GM12878 (cell line): ENCODE measurements at regions not wholly inside any gene's neighbourhood (a gene's known extent, or its start where the extent isn't known, plus 50 kb on each side); places are given as distances from the start of the nearest gene placed in this dataset.

ENCODE experiments used
- ATAC-seq: fragments of 200-7000 bp; cut with Tn5 transposase; 3 replicates; pipeline ENCODE4 v1.9.1; 2020; ENCODE audit warnings: mild to moderate bottlenecking, moderate library complexity
- BruUV-seq: library from RNA; stranded (reverse); fragments of 400-500 nt; replicated peaks from 2 replicates; lab custom pipeline; 2021; lab: Mats Ljungman, UMichigan
- CTCF ChIA-PET: fragments of 300-600 bp; sonication (Branson Sonifier 250); formaldehyde crosslinking; extraction: SDS; loops from one replicate; lab custom pipeline; 2021; ENCODE audit warnings: inconsistent platforms; lab: Yijun Ruan, JAX
- POLR2A ChIA-PET: fragments of 350-600 bp; formaldehyde crosslinking; extraction: SDS; loops from one replicate; lab custom pipeline; 2021; ENCODE audit warnings: inconsistent platforms; lab: Charles Lee
- RAD21 ChIA-PET: fragments of 300-600 bp; sonication (Branson Sonifier 250); formaldehyde crosslinking; loops from one replicate; lab custom pipeline; 2023; ENCODE audit warnings: antibody characterized with exemption; ENCODE audit not compliant: unreplicated experiment; lab: Charles Lee
- SMC1A ChIA-PET: fragments of 300-600 bp; sonication (Branson Sonifier 250); formaldehyde crosslinking; loops from one replicate; lab custom pipeline; 2023; ENCODE audit not compliant: unreplicated experiment, uncharacterized antibody; lab: Charles Lee
- DNase-seq: peaks from one replicate; pipeline ENCODE4 v3.0.0-alpha.2; 2011; ENCODE audit warnings: low read depth, low spot score
- FAIRE-seq: peaks from 3 replicates; lab custom pipeline; 2011; peaks lifted over from hg19 to GRCh38; lab: Jason Lieb, UNC
- H2AFZ ChIP-seq: 2 replicates; pipeline ENCODE4 v1.6.0; 2011; ENCODE audit warnings: low read depth, low read length, control low read depth; ENCODE audit not compliant: control insufficient read depth
- H3K27ac ChIP-seq: 2 replicates; pipeline ENCODE4 v1.5.1; 2011; ENCODE audit warnings: control low read depth; ENCODE audit not compliant: control insufficient read depth, insufficient read depth
- H3K27me3 ChIP-seq, 2 experiments: replicated peaks in 1 of 2; 2 replicates each; pipeline versions ENCODE4 v1.6.0 to v1.6.1; 2011; ENCODE audit warnings: low read length in 1 of 2; ENCODE audit not compliant: control insufficient read depth in 2 of 2, insufficient read depth in 2 of 2
- H3K36me3 ChIP-seq, 2 experiments: 2 replicates each; pipeline ENCODE4 v1.5.1; 2011; ENCODE audit warnings: low read length in 1 of 2; ENCODE audit not compliant: control insufficient read depth in 2 of 2, insufficient read depth in 2 of 2
- H3K4me1 ChIP-seq: 2 replicates; pipeline ENCODE4 v1.6.1; 2011; ENCODE audit warnings: mild to moderate bottlenecking, low read length, moderate library complexity, mixed read lengths; ENCODE audit not compliant: control insufficient read depth, insufficient read depth
- H3K4me2 ChIP-seq: 2 replicates; pipeline ENCODE4 v1.6.0; 2011; ENCODE audit warnings: control low read depth; ENCODE audit not compliant: control insufficient read depth, insufficient read depth
- H3K4me3 ChIP-seq: fragments of 200-600 bp; sonication (generic); 2 replicates; pipeline ENCODE4 v1.5.1; 2016
- H3K79me2 ChIP-seq: 2 replicates; pipeline ENCODE4 v1.6.0; 2011; ENCODE audit warnings: low read length; ENCODE audit not compliant: control insufficient read depth, insufficient read depth
- H3K9ac ChIP-seq: 2 replicates; pipeline ENCODE4 v1.8.0; 2011; ENCODE audit warnings: low read length, control low read depth, mixed read lengths; ENCODE audit not compliant: control insufficient read depth, insufficient read depth
- H3K9me3 ChIP-seq: replicated peaks from 3 replicates; pipeline ENCODE4 v1.5.1; 2011; ENCODE audit warnings: mild to moderate bottlenecking, low read length; ENCODE audit not compliant: control insufficient read depth, insufficient read depth
- H4K20me1 ChIP-seq: 2 replicates; pipeline ENCODE4 v1.6.0; 2011; ENCODE audit not compliant: control insufficient read depth, insufficient read depth
- BHLHE40 ChIP-seq, 2 experiments: fragments of 450-650 bp in 1 of 2; IDR thresholded peaks; 2 replicates each; pipeline ENCODE4 v1.6.1; 2011 to 2017; ENCODE audit warnings: low read depth in 2 of 2, borderline replicate concordance in 1 of 2, improper control_type of control experiment in 1 of 2, low read length in 1 of 2, mild to moderate bottlenecking in 1 of 2
- CBFB ChIP-seq: IDR thresholded peaks from 2 replicates; pipeline ENCODE4 v1.6.1; 2016; ENCODE audit warnings: antibody characterized with exemption, low read depth
- DPF2 ChIP-seq: fragments of 450-650 bp; IDR thresholded peaks from 2 replicates; pipeline ENCODE4 v1.6.1; 2017; ENCODE audit warnings: mild to moderate bottlenecking
- GABPA ChIP-seq: IDR thresholded peaks from 2 replicates; pipeline ENCODE4 v1.6.1; 2014; ENCODE audit warnings: antibody characterized with exemption, low read depth, mild to moderate bottlenecking, inconsistent platforms
- MAX ChIP-seq: IDR thresholded peaks from 2 replicates; pipeline ENCODE4 v1.6.1; 2012; ENCODE audit warnings: low read depth, low read length, improper control_type of control experiment
- NR2C2 ChIP-seq: IDR thresholded peaks from 2 replicates; pipeline ENCODE4 v1.6.1; 2011; ENCODE audit warnings: borderline replicate concordance, low read depth; ENCODE audit not compliant: control insufficient read depth, insufficient read length
- WRNIP1 ChIP-seq: IDR thresholded peaks from 2 replicates; pipeline ENCODE4 v1.6.1; 2011; ENCODE audit warnings: low read depth, low read length, improper control_type of control experiment, borderline replicate concordance
- WGBS: methylation state at CpG from one replicate; pipeline ENCODE4 v1.1.6; 2016; ENCODE audit warnings: low lambda C conversion rate; ENCODE audit not compliant: insufficient replicate concordance, insufficient coverage; ENCODE audit errors: missing lambda C conversion rate; 5-methylcytosine and 5-hydroxymethylcytosine counted together
- in situ Hi-C: fragments of 300-500 bp; cut with MboI; formaldehyde crosslinking; loops from 9 replicates; pipeline ENCODE4 v1.14.3; 2018; ENCODE audit warnings: mixed read lengths
- intact Hi-C: fragments of 100-400 bp; cut with micrococcal nuclease; formaldehyde crosslinking; loops from one replicate; pipeline ENCODE4 v1.14.2; 2022; ENCODE audit not compliant: unreplicated experiment
- TF ChIP-seq, protein P1 (sequence below): fragments of 450-650 bp; IDR thresholded peaks from 2 replicates; pipeline ENCODE4 v1.6.1; 2014; ENCODE audit warnings: mild to moderate bottlenecking

- Histone ChIP-seq H3K4me2 (no peak overlapping the region), H3K4me3 (no peak overlapping the region), H3K9me3 (no peaks in the 10 kb centered on the region), H3K27me3 (no peaks in the 10 kb centered on the region), H3K79me2 (no peaks in the 10 kb centered on the region), H3K4me1 (no peaks in the 10 kb centered on the region), H3K36me3 (no peaks in the 10 kb centered on the region), H2AFZ (no peak overlapping the region), H4K20me1 (no peaks in the 10 kb centered on the region), H3K9ac (no peak overlapping the region), H3K27ac (no peak overlapping the region)
- SMC1A ChIA-PET, result no interaction called here
- in situ Hi-C loops, result no loop called here
- CTCF ChIA-PET, result no interaction called here
- DNase-seq (no peak), ATAC-seq (no peak), FAIRE-seq (no peak)
- intact Hi-C loops, result no loop called here
- RAD21 ChIA-PET, result no interaction called here
- POLR2A ChIA-PET, result no interaction called here
- TF ChIP-seq BHLHE40 (IDR thresholded peaks at IDR 0.05; ENCODE audit: borderline replicate concordance in 1 of 2, low read depth in 2 of 2, low read length in 1 of 2) (no peak), GABPA (no peak), NR2C2 (no peak), WRNIP1 (no peak), MAX (no peak), CBFB (no peak), DPF2 (no peak)
- TF ChIP-seq, protein P1, sequence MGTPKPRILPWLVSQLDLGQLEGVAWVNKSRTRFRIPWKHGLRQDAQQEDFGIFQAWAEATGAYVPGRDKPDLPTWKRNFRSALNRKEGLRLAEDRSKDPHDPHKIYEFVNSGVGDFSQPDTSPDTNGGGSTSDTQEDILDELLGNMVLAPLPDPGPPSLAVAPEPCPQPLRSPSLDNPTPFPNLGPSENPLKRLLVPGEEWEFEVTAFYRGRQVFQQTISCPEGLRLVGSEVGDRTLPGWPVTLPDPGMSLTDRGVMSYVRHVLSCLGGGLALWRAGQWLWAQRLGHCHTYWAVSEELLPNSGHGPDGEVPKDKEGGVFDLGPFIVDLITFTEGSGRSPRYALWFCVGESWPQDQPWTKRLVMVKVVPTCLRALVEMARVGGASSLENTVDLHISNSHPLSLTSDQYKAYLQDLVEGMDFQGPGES, result no peak
- WGBS, result 52% methylated on average over 2 of the region's 2 CpGs
- no TSS peak for BruUV-seq
Measured at GRCh38 chr21:17729455-17729854, 89.7 kb downstream of the C21orf91 start.
